GM06990 (cell line): ENCODE measurements at regions not wholly inside any gene's neighbourhood (a gene's known extent, or its start where the extent isn't known, plus 50 kb on each side); places are given as distances from the start of the nearest gene placed in this dataset.
"Not testable (repeated sequence)": the region's sequence is repeated elsewhere in the genome, so short reads cannot be mapped to it uniquely, and the experiment has no call there.

Experiments used
- DNase-seq: peaks from one replicate; pipeline ENCODE4 v3.0.0-alpha.2; 2011; ENCODE audit not compliant: insufficient read length; ENCODE audit errors: extremely low read depth
- H3K27me3 ChIP-seq: replicated peaks from 2 replicates; pipeline ENCODE4 v1.6.0; 2011; ENCODE audit warnings: low read length; ENCODE audit not compliant: control insufficient read depth, insufficient read depth
- H3K36me3 ChIP-seq: 2 replicates; pipeline ENCODE4 v1.5.1; 2011; ENCODE audit warnings: low read length; ENCODE audit not compliant: control insufficient read depth, insufficient read depth
- H3K4me3 ChIP-seq: replicated peaks from 2 replicates; pipeline ENCODE4 v1.5.1; 2011; ENCODE audit warnings: low read depth, mild to moderate bottlenecking, control low read depth, low read length
- TF ChIP-seq, protein P1 (sequence below): IDR thresholded peaks from 2 replicates; pipeline ENCODE4 v1.5.1; 2011; ENCODE audit warnings: low read length, control low read depth, mild to moderate bottlenecking, inconsistent platforms; ENCODE audit not compliant: insufficient read depth, poor library complexity, severe bottlenecking

DNA sequence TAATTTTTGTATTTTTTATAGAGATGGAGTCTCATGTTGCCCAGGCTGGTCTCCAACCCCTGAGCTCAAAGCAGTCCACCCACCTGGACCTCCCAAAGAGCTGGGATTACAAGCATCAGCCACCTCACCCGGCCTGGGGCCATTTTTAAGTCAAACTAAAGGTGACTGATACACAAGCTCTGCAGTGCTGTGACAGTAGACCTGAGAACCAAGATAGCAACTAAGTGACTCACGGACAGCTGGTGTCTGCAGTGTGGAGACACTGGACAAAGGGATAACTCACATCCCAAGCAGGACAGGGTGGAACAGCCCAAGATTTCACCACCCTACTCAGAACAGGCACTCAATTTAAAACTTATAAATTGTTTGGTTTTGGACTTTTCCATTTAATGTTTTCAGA lies 402.5 kb downstream of the CD83 start:
- Histone ChIP-seq H3K27me3 (peaks cover 2% of the 10 kb centered on the region; the same call in 1 of the 2 replicates), H3K36me3 (no peaks in the 10 kb centered on the region), H3K4me3 (no peak overlapping the region)
- no peak for DNase-seq
- TF ChIP-seq, protein P1, sequence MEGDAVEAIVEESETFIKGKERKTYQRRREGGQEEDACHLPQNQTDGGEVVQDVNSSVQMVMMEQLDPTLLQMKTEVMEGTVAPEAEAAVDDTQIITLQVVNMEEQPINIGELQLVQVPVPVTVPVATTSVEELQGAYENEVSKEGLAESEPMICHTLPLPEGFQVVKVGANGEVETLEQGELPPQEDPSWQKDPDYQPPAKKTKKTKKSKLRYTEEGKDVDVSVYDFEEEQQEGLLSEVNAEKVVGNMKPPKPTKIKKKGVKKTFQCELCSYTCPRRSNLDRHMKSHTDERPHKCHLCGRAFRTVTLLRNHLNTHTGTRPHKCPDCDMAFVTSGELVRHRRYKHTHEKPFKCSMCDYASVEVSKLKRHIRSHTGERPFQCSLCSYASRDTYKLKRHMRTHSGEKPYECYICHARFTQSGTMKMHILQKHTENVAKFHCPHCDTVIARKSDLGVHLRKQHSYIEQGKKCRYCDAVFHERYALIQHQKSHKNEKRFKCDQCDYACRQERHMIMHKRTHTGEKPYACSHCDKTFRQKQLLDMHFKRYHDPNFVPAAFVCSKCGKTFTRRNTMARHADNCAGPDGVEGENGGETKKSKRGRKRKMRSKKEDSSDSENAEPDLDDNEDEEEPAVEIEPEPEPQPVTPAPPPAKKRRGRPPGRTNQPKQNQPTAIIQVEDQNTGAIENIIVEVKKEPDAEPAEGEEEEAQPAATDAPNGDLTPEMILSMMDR = no peak

DNA sequence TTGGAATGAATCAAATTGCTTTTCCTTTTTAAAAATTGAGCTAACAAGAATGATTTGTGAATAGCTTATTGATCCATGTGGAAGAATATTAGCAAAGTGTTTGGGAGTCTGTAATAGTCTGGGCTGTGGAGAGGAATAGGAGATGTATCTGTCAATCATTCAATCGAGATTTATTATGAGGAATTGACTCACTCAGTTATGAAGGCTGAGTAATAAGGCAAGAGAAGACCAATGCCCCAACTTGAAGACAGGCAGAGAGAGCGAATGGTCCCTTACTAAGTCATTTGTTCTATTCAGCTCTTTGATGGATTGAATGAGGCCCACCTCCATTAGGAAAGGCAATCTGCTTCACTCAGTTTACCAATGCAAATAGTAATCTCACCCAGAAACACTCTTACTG lies 403.0 kb downstream of the CD83 start:
- TF ChIP-seq, protein P1 = no peak
- Histone ChIP-seq H3K27me3 (peaks cover 2% of the 10 kb centered on the region; the same call in 1 of the 2 replicates), H3K4me3 (no peak overlapping the region), H3K36me3 (no peaks in the 10 kb centered on the region)
- DNase-seq = no peak

DNA sequence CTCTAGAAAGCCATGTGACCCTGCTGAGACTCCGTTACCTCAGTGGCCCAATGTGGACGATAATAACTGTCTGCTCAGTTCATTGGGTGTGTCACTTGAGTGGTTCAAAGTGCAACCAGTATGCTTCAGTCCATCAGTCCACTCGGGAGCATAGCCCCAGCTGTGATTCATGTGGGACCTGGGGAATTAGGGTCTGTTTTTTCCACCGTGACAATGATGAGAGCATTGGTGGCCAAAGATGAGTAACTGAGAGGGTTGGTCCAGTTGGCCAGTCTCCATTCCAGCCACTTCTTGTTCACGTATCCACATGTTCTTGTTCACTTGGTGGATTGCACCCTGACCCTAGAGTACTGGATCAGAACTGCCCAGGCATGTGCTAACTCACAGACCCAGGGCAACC lies 403.6 kb downstream of the CD83 start:
- no peak for DNase-seq
- Histone ChIP-seq H3K4me3 (no peak overlapping the region), H3K27me3 (no peaks in the 10 kb centered on the region), H3K36me3 (no peaks in the 10 kb centered on the region)
- TF ChIP-seq, protein P1 = no peak

GRCh38 chr6:14521861-14522260 lies 404.3 kb downstream of the CD83 start:
- not testable (repeated sequence) for DNase-seq, H3K27me3 ChIP-seq, H3K36me3 ChIP-seq, H3K4me3 ChIP-seq

DNA sequence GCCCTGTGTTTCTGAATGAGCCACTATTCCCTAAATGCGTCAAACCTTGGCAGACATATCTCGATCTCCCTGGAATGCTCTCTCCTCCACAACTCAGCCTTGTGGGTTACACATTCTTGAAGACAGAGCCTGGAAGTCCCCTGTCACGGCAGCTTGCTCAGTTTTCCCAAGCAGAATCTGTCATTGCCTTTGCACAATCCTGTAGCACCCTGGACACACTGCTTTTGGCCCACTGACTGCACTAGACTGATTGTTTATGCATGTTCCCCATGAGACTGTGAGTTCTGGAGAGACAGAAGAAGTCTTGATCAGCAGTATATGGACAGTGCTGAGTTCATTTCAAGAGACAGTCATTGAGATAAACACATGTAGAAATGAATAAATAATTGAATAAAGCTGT lies 406.7 kb downstream of the CD83 start:
- TF ChIP-seq, protein P1 = no peak
- Histone ChIP-seq H3K36me3 (no peaks in the 10 kb centered on the region), H3K27me3 (no peaks in the 10 kb centered on the region), H3K4me3 (no peak overlapping the region)
- DNase-seq = no peak

DNA sequence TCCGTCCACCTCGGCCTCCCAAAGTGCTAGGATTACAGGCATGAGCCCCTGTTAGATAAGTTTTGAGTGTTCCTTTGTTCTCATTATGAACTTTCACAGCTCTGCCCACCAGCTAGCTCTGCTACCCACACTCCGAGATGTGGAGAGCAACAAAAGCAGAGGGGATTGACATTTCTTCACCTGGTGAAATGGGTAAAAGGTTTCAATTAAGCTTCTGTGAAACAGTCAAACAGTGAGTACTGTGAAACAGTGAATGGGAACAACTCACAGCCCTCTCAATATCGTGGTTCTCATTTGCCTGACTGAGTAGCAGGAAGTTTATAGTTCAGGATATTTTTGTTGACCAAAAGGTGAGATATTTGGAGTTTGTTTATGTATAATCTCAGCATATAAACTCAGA lies 412.8 kb downstream of the CD83 start:
- TF ChIP-seq, protein P1 = no peak
- H3K4me3 ChIP-seq = no peak overlapping the region

More for the DNA sequence above, 412.8 kb downstream of the CD83 start:
- no peak for DNase-seq
- Histone ChIP-seq H3K36me3 (no peaks in the 10 kb centered on the region), H3K27me3 (no peaks in the 10 kb centered on the region)
